Pons (tissue), 1 donor: ENCODE measurements at regions not wholly inside any gene's neighbourhood (a gene's known extent, or its start where the extent isn't known, plus 50 kb on each side); places are given as distances from the start of the nearest gene placed in this dataset.

Source experiments
- DNase-seq: peaks from one replicate; pipeline ENCODE4 v3.0.0-alpha.2; 2016; ENCODE audit warnings: low spot score

- no peak for DNase-seq
Observed at GRCh38 chr7:46489106-46489505, 568.0 kb upstream of the IGFBP3 start.

- no peak for DNase-seq
Observed at GRCh38 chr7:46488607-46489006, 567.5 kb upstream of the IGFBP3 start.

GRCh38 chr7:46486256-46487206 lies 565.5 kb upstream of the IGFBP3 start:
- DNase-seq: no peak

- no peak for DNase-seq
Observed at GRCh38 chr7:46485481-46486065, 564.5 kb upstream of the IGFBP3 start.

GRCh38 chr7:46484906-46485305 lies 563.8 kb upstream of the IGFBP3 start:
- DNase-seq: no peak

GRCh38 chr7:46480619-46481018 lies 559.5 kb upstream of the IGFBP3 start:
- DNase-seq: no peak

- DNase-seq: no peak
Observed at GRCh38 chr7:46479680-46480079, 558.6 kb upstream of the IGFBP3 start.

- no peak for DNase-seq
Observed at GRCh38 chr7:46478046-46478445, 557.0 kb upstream of the IGFBP3 start.

- no peak for DNase-seq
Observed at GRCh38 chr7:46468753-46469356, 547.8 kb upstream of the IGFBP3 start.

- no peak for DNase-seq
Observed at GRCh38 chr7:46463170-46463569, 542.1 kb upstream of the IGFBP3 start.

- no peak for DNase-seq
Observed at GRCh38 chr7:46461334-46461777, 540.3 kb upstream of the IGFBP3 start.

- no peak for DNase-seq
Observed at GRCh38 chr7:46459942-46460341, 538.9 kb upstream of the IGFBP3 start.

- peak; percentile 13 for DNase-seq
Observed at GRCh38 chr7:46454816-46455215, 533.7 kb upstream of the IGFBP3 start.

GRCh38 chr7:46452561-46453135 lies 531.6 kb upstream of the IGFBP3 start:
- DNase-seq: no peak

GRCh38 chr7:46451846-46452245 lies 530.8 kb upstream of the IGFBP3 start:
- DNase-seq: no peak

- DNase-seq: no peak
Observed at GRCh38 chr7:46450886-46451285, 529.8 kb upstream of the IGFBP3 start.

- DNase-seq: no peak
Observed at GRCh38 chr7:46450425-46450824, 529.4 kb upstream of the IGFBP3 start.

GRCh38 chr7:46449743-46450142 lies 528.7 kb upstream of the IGFBP3 start:
- DNase-seq: no peak

GRCh38 chr7:46448478-46448877 lies 527.4 kb upstream of the IGFBP3 start:
- DNase-seq: no peak

- no peak for DNase-seq
Observed at GRCh38 chr7:46446151-46446550, 525.1 kb upstream of the IGFBP3 start.

- DNase-seq: no peak
Observed at GRCh38 chr7:46444256-46444655, 523.2 kb upstream of the IGFBP3 start.

GRCh38 chr7:46440186-46440585 lies 519.1 kb upstream of the IGFBP3 start:
- no peak for DNase-seq

GRCh38 chr7:46432708-46433107 lies 511.6 kb upstream of the IGFBP3 start:
- DNase-seq: no peak
